Right lobe of liver (tissue), 4 donors: ENCODE measurements at regions not wholly inside any gene's neighbourhood (a gene's known extent, or its start where the extent isn't known, plus 50 kb on each side); places are given as distances from the start of the nearest gene placed in this dataset.

Source experiments
- POLR2A ChIP-seq: fragments of 450-650 bp; IDR thresholded peaks from one replicate; pipeline ENCODE4 v1.6.1; 2017; ENCODE audit warnings: antibody characterized with exemption, mild to moderate bottlenecking
- TF ChIP-seq, protein P1 (sequence below), 4 donors: fragments of 200-600 bp in 3 of 4; fragments of 450-650 bp in 1 of 4; IDR thresholded peaks; one replicate each; pipeline versions ENCODE4 v1.5.1 to v1.8.0; 2016 to 2022; ENCODE audit warnings: antibody characterized with exemption in 4 of 4, mild to moderate bottlenecking in 2 of 4
- donor health status: DM: no; HTN: no; CAD: no.
- donor health status: DM: no; HTN: no; CAD: no.
- donor health status: DM: no; HTN: yes; CAD: no.

DNA sequence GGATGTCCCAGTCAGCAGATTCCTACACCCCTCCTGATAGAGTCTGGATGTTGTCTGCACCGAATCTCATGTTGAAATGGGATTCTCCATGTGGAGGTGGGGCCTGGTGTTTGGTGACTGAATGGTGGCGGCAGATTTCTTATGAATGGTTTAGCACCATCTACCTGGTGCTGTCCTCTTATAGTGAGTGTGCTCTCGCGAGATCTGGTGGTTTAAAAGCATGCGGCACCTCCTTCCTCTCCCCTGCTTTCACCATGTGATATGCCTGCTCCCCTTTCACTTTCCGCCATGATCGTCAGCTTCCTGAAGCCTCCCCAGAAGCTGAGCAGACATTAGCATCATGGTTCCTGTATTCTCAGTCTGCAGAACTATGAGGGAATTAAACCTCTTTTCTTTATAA, 135.2 kb upstream of the SLC6A11 start:
- TF ChIP-seq, protein P1, sequence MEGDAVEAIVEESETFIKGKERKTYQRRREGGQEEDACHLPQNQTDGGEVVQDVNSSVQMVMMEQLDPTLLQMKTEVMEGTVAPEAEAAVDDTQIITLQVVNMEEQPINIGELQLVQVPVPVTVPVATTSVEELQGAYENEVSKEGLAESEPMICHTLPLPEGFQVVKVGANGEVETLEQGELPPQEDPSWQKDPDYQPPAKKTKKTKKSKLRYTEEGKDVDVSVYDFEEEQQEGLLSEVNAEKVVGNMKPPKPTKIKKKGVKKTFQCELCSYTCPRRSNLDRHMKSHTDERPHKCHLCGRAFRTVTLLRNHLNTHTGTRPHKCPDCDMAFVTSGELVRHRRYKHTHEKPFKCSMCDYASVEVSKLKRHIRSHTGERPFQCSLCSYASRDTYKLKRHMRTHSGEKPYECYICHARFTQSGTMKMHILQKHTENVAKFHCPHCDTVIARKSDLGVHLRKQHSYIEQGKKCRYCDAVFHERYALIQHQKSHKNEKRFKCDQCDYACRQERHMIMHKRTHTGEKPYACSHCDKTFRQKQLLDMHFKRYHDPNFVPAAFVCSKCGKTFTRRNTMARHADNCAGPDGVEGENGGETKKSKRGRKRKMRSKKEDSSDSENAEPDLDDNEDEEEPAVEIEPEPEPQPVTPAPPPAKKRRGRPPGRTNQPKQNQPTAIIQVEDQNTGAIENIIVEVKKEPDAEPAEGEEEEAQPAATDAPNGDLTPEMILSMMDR (IDR thresholded peaks at IDR 0.05), result no peak
- no peak for TF ChIP-seq POLR2A
